ENCODE measurements at regions not wholly inside any gene's neighbourhood (a gene's known extent, or its start where the extent isn't known, plus 50 kb on each side); places are given as distances from the start of the nearest gene placed in this dataset.

GRCh38 chr4:54517781-54518444 lies 139.8 kb upstream of the KIT start:
- no peak for TF ChIP-seq CTCF (conservative IDR thresholded peaks at IDR 0.05; ENCODE audit: low read depth, low read length)
- TF ChIP-seq USF2 (IDR thresholded peaks at IDR 0.05; ENCODE audit: low read depth, low read length) = no peak
- TF ChIP-seq MXI1 (IDR thresholded peaks at IDR 0.05; ENCODE audit: borderline replicate concordance, low read depth, low read length) = no peak
- no peak for TF ChIP-seq ELK1 (IDR thresholded peaks at IDR 0.05; ENCODE audit: borderline replicate concordance, low read depth, low read length)
- TF ChIP-seq BHLHE40 (IDR thresholded peaks at IDR 0.05; ENCODE audit: low read depth, low read length) = no peak
- TF ChIP-seq POLR2A (IDR thresholded peaks at IDR 0.05; ENCODE audit: low read depth, low read length) = no peak

All from IMR-90 (cell line).